SK-N-SH (cell line): ENCODE measurements at regions not wholly inside any gene's neighbourhood (a gene's known extent, or its start where the extent isn't known, plus 50 kb on each side); places are given as distances from the start of the nearest gene placed in this dataset.

Experiments
- CTCF ChIA-PET: fragments of 300-600, 350-600 bp; formaldehyde crosslinking; extraction: SDS; loops from one replicate; lab custom pipeline; 2021; lab: Yijun Ruan, JAX
- POLR2A ChIA-PET: fragments of 350-600 bp; sonication (Branson Sonifier 250); formaldehyde crosslinking; extraction: SDS; loops from one replicate; lab custom pipeline; 2020; ENCODE audit warnings: antibody characterized with exemption, inconsistent platforms; lab: Yijun Ruan, JAX
- DNase-seq: peaks from one replicate; pipeline ENCODE4 v3.0.0; 2012
- H2AFZ ChIP-seq: fragments of 200-600 bp; sonication (generic); 2 replicates; pipeline ENCODE4 v1.8.1; 2016; ENCODE audit warnings: antibody characterized with exemption, mild to moderate bottlenecking, low read depth
- H3F3A ChIP-seq: fragments of 200-600 bp; sonication (generic); replicated peaks from 2 replicates; pipeline ENCODE3; 2016; ENCODE audit warnings: antibody characterized with exemption, mild to moderate bottlenecking; ENCODE audit not compliant: insufficient read depth
- H3K27ac ChIP-seq, 2 experiments: fragments of 200-500 bp in 1 of 2; fragments of 200-600 bp in 1 of 2; sonication (Bioruptor generic) in 1 of 2; sonication (generic), shearing (Covaris generic) in 1 of 2; 2 replicates each; pipeline versions ENCODE4 v1.5.1 to v1.6.1; 2014 to 2016; ENCODE audit warnings: low read depth in 2 of 2, inconsistent platforms in 1 of 2, low read length in 1 of 2, mild to moderate bottlenecking in 1 of 2, mixed read lengths in 1 of 2
- H3K27me3 ChIP-seq: fragments of 200-600 bp; sonication (generic), shearing (Covaris generic); 2 replicates; pipeline ENCODE4 v1.6.1; 2016; ENCODE audit warnings: mixed run types; ENCODE audit not compliant: insufficient read depth
- H3K36me3 ChIP-seq, 2 experiments: fragments of 200-500 bp in 1 of 2; fragments of 200-600 bp in 1 of 2; sonication (Bioruptor generic) in 1 of 2; sonication (generic) in 1 of 2; replicated peaks in 1 of 2; 2 replicates each; pipeline versions ENCODE3 to v1.5.1; 2014 to 2016; ENCODE audit warnings: low read length in 1 of 2, mild to moderate bottlenecking in 1 of 2; ENCODE audit not compliant: insufficient read depth in 2 of 2, control insufficient read depth in 1 of 2
- H3K4me1 ChIP-seq, 2 experiments: fragments of 200-500 bp in 1 of 2; fragments of 200-600 bp in 1 of 2; sonication (Bioruptor generic) in 1 of 2; sonication (generic), shearing (Covaris generic) in 1 of 2; 2 replicates each; pipeline versions ENCODE4 v1.5.1 to v1.6.1; 2014 to 2016; ENCODE audit warnings: low read depth in 1 of 2, low read length in 1 of 2, mixed run types in 1 of 2; ENCODE audit not compliant: insufficient read depth in 2 of 2, control insufficient read depth in 1 of 2
- H3K4me2 ChIP-seq: fragments of 200-600 bp; sonication (generic), shearing (Covaris generic); 2 replicates; pipeline ENCODE4 v1.6.1; 2017; ENCODE audit warnings: mixed run types
- H3K4me3 ChIP-seq, 2 experiments: fragments of 200-500 bp in 1 of 2; fragments of 200-600 bp in 1 of 2; sonication (Bioruptor generic) in 1 of 2; sonication (generic), shearing (Covaris generic) in 1 of 2; 2 replicates each; pipeline versions ENCODE4 v1.5.1 to v1.8.1; 2014 to 2016; ENCODE audit warnings: low read depth in 2 of 2, inconsistent platforms in 1 of 2, low read length in 1 of 2, mild to moderate bottlenecking in 1 of 2, mixed read lengths in 1 of 2, moderate library complexity in 1 of 2
- H3K79me2 ChIP-seq: fragments of 200-600 bp; sonication (generic); 2 replicates; pipeline ENCODE4 v1.8.1; 2017; ENCODE audit warnings: mild to moderate bottlenecking; ENCODE audit not compliant: insufficient read depth
- H3K9ac ChIP-seq: fragments of 200-600 bp; sonication (generic); 2 replicates; pipeline ENCODE4 v1.6.1; 2017; ENCODE audit warnings: mixed run types
- H3K9me2 ChIP-seq: fragments of 200-600 bp; sonication (generic); 2 replicates; pipeline ENCODE4 v1.6.1; 2017; ENCODE audit warnings: mixed run types
- H3K9me3 ChIP-seq: fragments of 200-600 bp; sonication (generic); 2 replicates; pipeline ENCODE4 v1.6.1; 2017; ENCODE audit warnings: mixed run types, mild to moderate bottlenecking, moderate library complexity
- H4K20me1 ChIP-seq: fragments of 200-600 bp; sonication (generic); 2 replicates; pipeline ENCODE4 v1.6.1; 2017; ENCODE audit warnings: mild to moderate bottlenecking, mixed run types; ENCODE audit not compliant: insufficient read depth
- CHD2 ChIP-seq: fragments of 150-350 bp; IDR thresholded peaks from 2 replicates; pipeline ENCODE4 v1.6.1; 2018; ENCODE audit warnings: low read length; ENCODE audit not compliant: partially characterized antibody
- GABPA ChIP-seq: IDR thresholded peaks from 2 replicates; pipeline ENCODE4 v1.4.0; 2012; ENCODE audit warnings: low read depth, mild to moderate bottlenecking
- NFIC ChIP-seq: IDR thresholded peaks from 2 replicates; pipeline ENCODE4 v1.4.0; 2012; ENCODE audit warnings: borderline replicate concordance
- POLR2AphosphoS5 ChIP-seq: IDR thresholded peaks from 2 replicates; pipeline ENCODE4 v1.6.1; 2012; ENCODE audit warnings: low read depth, low read length
- RFX5 ChIP-seq: IDR thresholded peaks from 2 replicates; pipeline ENCODE4 v1.6.1; 2012; ENCODE audit warnings: mild to moderate bottlenecking, improper control_type of control experiment, low read length
- RXRA ChIP-seq: IDR thresholded peaks from 2 replicates; pipeline ENCODE4 v1.4.0; 2012; ENCODE audit warnings: low read depth, mild to moderate bottlenecking, borderline replicate concordance
- SIN3A ChIP-seq: IDR thresholded peaks from 2 replicates; pipeline ENCODE4 v1.6.1; 2012; ENCODE audit warnings: low read depth, mild to moderate bottlenecking, low read length, moderate library complexity, borderline replicate concordance
- TCF12 ChIP-seq: IDR thresholded peaks from 2 replicates; pipeline ENCODE4 v1.4.0; 2012
- YY1 ChIP-seq: IDR thresholded peaks from 2 replicates; pipeline ENCODE4 v1.4.0; 2012; ENCODE audit warnings: low read depth, mild to moderate bottlenecking
- WGBS: methylation state at CpG from one replicate; pipeline ENCODE4 v1.1.6; 2017; ENCODE audit warnings: low lambda C conversion rate; 5-methylcytosine and 5-hydroxymethylcytosine counted together
- TF ChIP-seq, protein P1 (sequence below): IDR thresholded peaks from 2 replicates; pipeline ENCODE4; 2012
- TF ChIP-seq, protein P2 (sequence below): fragments of 150-350 bp; IDR thresholded peaks from 2 replicates; pipeline ENCODE4 v1.6.1; 2016; ENCODE audit warnings: mild to moderate bottlenecking, low read depth, low read length
- TF ChIP-seq, protein P3 (sequence below): IDR thresholded peaks from 2 replicates; pipeline ENCODE4 v1.6.1; 2012; ENCODE audit warnings: mild to moderate bottlenecking, low read depth, low read length, moderate library complexity
- TF ChIP-seq, protein P4 (sequence below): fragments of 200-600 bp; sonication (generic); IDR thresholded peaks from 2 replicates; pipeline ENCODE4 v1.6.1; 2017; ENCODE audit warnings: antibody characterized with exemption, mild to moderate bottlenecking, moderate library complexity
- TF ChIP-seq, protein P5 (sequence below): IDR thresholded peaks from 2 replicates; pipeline ENCODE4 v1.4.0; 2012; ENCODE audit warnings: low read depth
- TF ChIP-seq, protein P6 (sequence below): fragments of 150-350 bp; IDR thresholded peaks from 2 replicates; pipeline ENCODE4 v1.6.1; 2017; ENCODE audit warnings: antibody characterized with exemption, low read length, low read depth, borderline replicate concordance

DNA sequence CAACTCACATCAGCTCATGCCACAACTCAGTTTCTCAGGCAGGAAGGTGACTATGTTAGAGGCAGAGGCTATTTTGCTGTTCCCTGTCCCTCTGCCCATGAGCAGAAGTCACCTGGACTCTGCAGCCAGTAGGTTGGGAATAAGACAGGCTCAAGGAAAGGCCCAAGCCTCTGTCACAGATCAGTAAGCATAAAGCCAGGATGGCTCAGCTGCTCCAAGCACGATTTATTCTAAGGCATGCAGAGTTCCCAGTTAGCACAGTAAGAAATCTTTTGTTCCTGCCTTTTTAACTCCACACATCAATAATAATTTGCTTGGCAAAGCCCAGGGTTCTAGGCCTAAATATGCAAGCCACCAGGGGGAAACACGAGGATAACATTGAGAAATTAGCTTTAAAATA is 249.0 kb upstream of the ADRA1B start:
- H3K4me3 ChIP-seq: no peak overlapping the region
- POLR2A ChIA-PET: no interaction called here
- no peaks in the 10 kb centered on the region for H4K20me1 ChIP-seq
- H3F3A ChIP-seq: no peaks in the 10 kb centered on the region
- WGBS: 22% methylated on average over 2 of the region's 2 CpGs
- no peaks in the 10 kb centered on the region for H3K9me2 ChIP-seq
- no peak overlapping the region for H3K4me2 ChIP-seq
- TF ChIP-seq RXRA: no peak
- TF ChIP-seq NFIC: no peak
- TF ChIP-seq SIN3A: no peak
- no peak for TF ChIP-seq GABPA
- TF ChIP-seq, protein P1, sequence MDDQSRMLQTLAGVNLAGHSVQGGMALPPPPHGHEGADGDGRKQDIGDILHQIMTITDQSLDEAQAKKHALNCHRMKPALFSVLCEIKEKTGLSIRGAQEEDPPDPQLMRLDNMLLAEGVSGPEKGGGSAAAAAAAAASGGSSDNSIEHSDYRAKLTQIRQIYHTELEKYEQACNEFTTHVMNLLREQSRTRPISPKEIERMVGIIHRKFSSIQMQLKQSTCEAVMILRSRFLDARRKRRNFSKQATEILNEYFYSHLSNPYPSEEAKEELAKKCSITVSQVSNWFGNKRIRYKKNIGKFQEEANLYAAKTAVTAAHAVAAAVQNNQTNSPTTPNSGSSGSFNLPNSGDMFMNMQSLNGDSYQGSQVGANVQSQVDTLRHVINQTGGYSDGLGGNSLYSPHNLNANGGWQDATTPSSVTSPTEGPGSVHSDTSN: no peak
- TF ChIP-seq CHD2: no peak
- TF ChIP-seq, protein P2, sequence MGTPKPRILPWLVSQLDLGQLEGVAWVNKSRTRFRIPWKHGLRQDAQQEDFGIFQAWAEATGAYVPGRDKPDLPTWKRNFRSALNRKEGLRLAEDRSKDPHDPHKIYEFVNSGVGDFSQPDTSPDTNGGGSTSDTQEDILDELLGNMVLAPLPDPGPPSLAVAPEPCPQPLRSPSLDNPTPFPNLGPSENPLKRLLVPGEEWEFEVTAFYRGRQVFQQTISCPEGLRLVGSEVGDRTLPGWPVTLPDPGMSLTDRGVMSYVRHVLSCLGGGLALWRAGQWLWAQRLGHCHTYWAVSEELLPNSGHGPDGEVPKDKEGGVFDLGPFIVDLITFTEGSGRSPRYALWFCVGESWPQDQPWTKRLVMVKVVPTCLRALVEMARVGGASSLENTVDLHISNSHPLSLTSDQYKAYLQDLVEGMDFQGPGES: no peak
- TF ChIP-seq, protein P3, sequence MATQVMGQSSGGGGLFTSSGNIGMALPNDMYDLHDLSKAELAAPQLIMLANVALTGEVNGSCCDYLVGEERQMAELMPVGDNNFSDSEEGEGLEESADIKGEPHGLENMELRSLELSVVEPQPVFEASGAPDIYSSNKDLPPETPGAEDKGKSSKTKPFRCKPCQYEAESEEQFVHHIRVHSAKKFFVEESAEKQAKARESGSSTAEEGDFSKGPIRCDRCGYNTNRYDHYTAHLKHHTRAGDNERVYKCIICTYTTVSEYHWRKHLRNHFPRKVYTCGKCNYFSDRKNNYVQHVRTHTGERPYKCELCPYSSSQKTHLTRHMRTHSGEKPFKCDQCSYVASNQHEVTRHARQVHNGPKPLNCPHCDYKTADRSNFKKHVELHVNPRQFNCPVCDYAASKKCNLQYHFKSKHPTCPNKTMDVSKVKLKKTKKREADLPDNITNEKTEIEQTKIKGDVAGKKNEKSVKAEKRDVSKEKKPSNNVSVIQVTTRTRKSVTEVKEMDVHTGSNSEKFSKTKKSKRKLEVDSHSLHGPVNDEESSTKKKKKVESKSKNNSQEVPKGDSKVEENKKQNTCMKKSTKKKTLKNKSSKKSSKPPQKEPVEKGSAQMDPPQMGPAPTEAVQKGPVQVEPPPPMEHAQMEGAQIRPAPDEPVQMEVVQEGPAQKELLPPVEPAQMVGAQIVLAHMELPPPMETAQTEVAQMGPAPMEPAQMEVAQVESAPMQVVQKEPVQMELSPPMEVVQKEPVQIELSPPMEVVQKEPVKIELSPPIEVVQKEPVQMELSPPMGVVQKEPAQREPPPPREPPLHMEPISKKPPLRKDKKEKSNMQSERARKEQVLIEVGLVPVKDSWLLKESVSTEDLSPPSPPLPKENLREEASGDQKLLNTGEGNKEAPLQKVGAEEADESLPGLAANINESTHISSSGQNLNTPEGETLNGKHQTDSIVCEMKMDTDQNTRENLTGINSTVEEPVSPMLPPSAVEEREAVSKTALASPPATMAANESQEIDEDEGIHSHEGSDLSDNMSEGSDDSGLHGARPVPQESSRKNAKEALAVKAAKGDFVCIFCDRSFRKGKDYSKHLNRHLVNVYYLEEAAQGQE: no peak
- TF ChIP-seq, protein P4, sequence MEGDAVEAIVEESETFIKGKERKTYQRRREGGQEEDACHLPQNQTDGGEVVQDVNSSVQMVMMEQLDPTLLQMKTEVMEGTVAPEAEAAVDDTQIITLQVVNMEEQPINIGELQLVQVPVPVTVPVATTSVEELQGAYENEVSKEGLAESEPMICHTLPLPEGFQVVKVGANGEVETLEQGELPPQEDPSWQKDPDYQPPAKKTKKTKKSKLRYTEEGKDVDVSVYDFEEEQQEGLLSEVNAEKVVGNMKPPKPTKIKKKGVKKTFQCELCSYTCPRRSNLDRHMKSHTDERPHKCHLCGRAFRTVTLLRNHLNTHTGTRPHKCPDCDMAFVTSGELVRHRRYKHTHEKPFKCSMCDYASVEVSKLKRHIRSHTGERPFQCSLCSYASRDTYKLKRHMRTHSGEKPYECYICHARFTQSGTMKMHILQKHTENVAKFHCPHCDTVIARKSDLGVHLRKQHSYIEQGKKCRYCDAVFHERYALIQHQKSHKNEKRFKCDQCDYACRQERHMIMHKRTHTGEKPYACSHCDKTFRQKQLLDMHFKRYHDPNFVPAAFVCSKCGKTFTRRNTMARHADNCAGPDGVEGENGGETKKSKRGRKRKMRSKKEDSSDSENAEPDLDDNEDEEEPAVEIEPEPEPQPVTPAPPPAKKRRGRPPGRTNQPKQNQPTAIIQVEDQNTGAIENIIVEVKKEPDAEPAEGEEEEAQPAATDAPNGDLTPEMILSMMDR: no peak
- TF ChIP-seq, protein P5, sequence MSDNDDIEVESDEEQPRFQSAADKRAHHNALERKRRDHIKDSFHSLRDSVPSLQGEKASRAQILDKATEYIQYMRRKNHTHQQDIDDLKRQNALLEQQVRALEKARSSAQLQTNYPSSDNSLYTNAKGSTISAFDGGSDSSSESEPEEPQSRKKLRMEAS: no peak
- TF ChIP-seq POLR2AphosphoS5: no peak
- TF ChIP-seq RFX5: no peak
- TF ChIP-seq, protein P6, sequence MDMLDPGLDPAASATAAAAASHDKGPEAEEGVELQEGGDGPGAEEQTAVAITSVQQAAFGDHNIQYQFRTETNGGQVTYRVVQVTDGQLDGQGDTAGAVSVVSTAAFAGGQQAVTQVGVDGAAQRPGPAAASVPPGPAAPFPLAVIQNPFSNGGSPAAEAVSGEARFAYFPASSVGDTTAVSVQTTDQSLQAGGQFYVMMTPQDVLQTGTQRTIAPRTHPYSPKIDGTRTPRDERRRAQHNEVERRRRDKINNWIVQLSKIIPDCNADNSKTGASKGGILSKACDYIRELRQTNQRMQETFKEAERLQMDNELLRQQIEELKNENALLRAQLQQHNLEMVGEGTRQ: no peak
- no peak for TF ChIP-seq TCF12
- no peak for TF ChIP-seq YY1
- no peaks in the 10 kb centered on the region for H3K9me3 ChIP-seq
- no peaks in the 10 kb centered on the region for H3K4me1 ChIP-seq
- no peak overlapping the region for H3K27ac ChIP-seq
- CTCF ChIA-PET: no interaction called here
- no peak overlapping the region for H3K9ac ChIP-seq
- no peaks in the 10 kb centered on the region for H3K27me3 ChIP-seq
- H3K36me3 ChIP-seq: no peaks in the 10 kb centered on the region
- H3K79me2 ChIP-seq: no peaks in the 10 kb centered on the region
- DNase-seq: no peak
- H2AFZ ChIP-seq: no peak overlapping the region
